ENCODE measurements at regions not wholly inside any gene's neighbourhood (a gene's known extent, or its start where the extent isn't known, plus 50 kb on each side); places are given as distances from the start of the nearest gene placed in this dataset.

DNA sequence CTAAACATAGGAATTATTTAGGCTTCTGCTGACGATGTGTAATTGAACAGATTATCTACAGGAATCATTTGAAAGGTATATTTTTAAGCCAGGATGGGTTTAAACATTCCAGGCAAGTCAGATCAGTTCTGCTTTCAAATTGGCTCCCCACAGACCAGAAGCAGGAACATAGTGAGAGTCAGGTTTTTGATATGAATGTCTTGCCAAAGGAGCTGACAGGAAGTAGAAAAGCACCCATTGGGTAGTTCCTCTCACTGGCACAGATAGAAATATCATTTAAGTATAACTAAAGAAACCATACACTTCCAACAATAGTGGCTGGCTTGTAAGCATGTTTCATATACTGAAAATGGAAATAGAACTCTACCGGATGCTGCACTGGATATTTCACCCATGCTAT, 95.2 kb downstream of the CLDN1 start:
- H3K4me3 ChIP-seq (ENCODE audit: low read depth, low read length), result no peak overlapping the region
- no peak for DNase-seq (ENCODE audit: low read depth)
- TF ChIP-seq CTCF (IDR thresholded peaks at IDR 0.05; ENCODE audit: control insufficient read depth, extremely low read depth, insufficient read depth), result no peak

DNA sequence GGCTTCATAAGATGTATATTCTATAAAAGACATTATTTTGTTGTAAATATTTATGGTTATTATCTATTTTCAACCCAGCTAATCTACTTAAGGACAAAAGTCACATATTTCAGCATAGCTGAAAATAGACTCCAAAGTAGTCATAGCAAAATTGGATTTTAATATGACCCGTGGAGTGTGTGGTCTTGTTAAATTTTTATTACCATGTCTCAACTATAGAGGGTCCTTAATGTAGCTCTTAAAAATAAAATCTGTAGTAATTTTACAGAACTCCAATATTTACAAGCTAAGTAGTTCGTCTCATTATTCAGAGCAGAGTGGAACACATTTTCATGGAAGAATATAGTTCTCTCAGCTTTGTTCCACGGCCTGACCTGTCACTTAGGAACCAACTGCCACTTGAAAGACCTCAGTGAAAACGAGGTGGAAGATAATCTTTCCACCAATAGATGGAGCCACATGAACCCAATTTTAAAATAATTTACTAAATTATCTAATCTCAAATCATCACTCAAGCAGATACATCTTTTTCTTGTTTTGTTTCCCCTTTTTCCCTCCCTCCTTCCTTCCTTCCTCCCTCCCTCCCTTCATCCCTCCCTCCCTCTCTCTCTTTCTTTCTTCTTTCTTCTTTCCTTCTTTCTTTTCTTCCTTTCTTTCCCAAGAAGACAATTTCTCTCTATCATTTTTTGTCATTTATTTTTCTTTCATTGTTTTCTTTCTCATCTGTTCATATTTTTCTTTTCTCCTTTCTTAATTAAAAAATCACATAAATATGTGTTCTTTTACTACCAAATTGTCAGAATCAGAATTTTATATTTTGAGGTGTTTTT, 97.2 kb downstream of the CLDN1 start:
- peak; percentile 48 for TF ChIP-seq CTCF (IDR thresholded peaks at IDR 0.05; ENCODE audit: control insufficient read depth, extremely low read depth, insufficient read depth)
- DNase-seq (ENCODE audit: low read depth), result peak; percentile 33
- H3K4me3 ChIP-seq (ENCODE audit: low read depth, low read length), result no peak overlapping the region

- no peak overlapping the region for H3K4me3 ChIP-seq (ENCODE audit: low read depth, low read length)
- TF ChIP-seq CTCF (IDR thresholded peaks at IDR 0.05; ENCODE audit: control insufficient read depth, extremely low read depth, insufficient read depth), result no peak
- DNase-seq (ENCODE audit: low read depth), result no peak
Observed at GRCh38 chr3:190224456-190224855, 97.8 kb downstream of the CLDN1 start.

DNA sequence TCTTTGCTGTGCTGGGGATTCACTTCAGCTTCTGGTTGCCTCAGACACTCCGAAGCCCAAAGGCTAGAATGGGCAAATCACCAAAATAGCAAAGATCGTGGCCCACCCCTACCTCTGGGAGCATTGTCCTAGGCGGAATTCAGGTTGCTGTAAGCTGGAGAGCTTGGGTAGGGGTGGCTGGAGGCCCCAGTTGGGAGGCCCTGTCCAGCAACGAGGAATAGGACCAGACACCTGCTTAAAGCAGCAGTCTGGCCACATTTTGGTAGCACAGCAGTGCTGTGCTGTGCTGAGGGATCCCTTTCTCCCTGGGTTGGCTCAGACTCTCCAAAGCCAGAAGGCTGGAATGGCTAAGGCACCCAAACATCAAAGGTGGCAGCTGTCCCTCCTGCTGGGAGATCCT, 99.3 kb downstream of the CLDN1 start:
- no peak for DNase-seq (ENCODE audit: low read depth)
- H3K4me3 ChIP-seq (ENCODE audit: low read depth, low read length), result no peak overlapping the region
- TF ChIP-seq CTCF (IDR thresholded peaks at IDR 0.05; ENCODE audit: control insufficient read depth, extremely low read depth, insufficient read depth), result no peak

GRCh38 chr3:190222360-190222759, 99.9 kb downstream of the CLDN1 start:
- DNase-seq (ENCODE audit: low read depth), result no peak
- H3K4me3 ChIP-seq (ENCODE audit: low read depth, low read length), result no peak overlapping the region
- no peak for TF ChIP-seq CTCF (IDR thresholded peaks at IDR 0.05; ENCODE audit: control insufficient read depth, extremely low read depth, insufficient read depth)

- no peak overlapping the region for H3K4me3 ChIP-seq (ENCODE audit: low read depth, low read length)
- no peak for DNase-seq (ENCODE audit: low read depth)
- TF ChIP-seq CTCF (IDR thresholded peaks at IDR 0.05; ENCODE audit: control insufficient read depth, extremely low read depth, insufficient read depth), result no peak
Observed at GRCh38 chr3:190220362-190220761, 99.7 kb upstream of the P3H2 start.

- H3K4me3 ChIP-seq (ENCODE audit: low read depth, low read length), result no peak overlapping the region
- no peak for TF ChIP-seq CTCF (IDR thresholded peaks at IDR 0.05; ENCODE audit: control insufficient read depth, extremely low read depth, insufficient read depth)
- DNase-seq (ENCODE audit: low read depth), result no peak
Observed at GRCh38 chr3:190217081-190217480, 96.4 kb upstream of the P3H2 start.

Data from LNCaP clone FGC (cell line).